ENCODE measurements at regions not wholly inside any gene's neighbourhood (a gene's known extent, or its start where the extent isn't known, plus 50 kb on each side); places are given as distances from the start of the nearest gene placed in this dataset.
"Not testable (repeated sequence)": the region's sequence is repeated elsewhere in the genome, so short reads cannot be mapped to it uniquely, and the experiment has no call there.

GRCh38 chr6:68134796-68135195, 500.3 kb upstream of the ADGRB3 start:
- no peaks in the 10 kb centered on the region for H3K27me3 ChIP-seq (ENCODE audit: low read length)

GRCh38 chr6:68128211-68128610, 506.9 kb upstream of the ADGRB3 start:
- Histone ChIP-seq H4K20me1 (ENCODE audit: insufficient read depth, low read depth, low read length) (no peaks in the 10 kb centered on the region), H3K27me3 (ENCODE audit: low read length) (no peaks in the 10 kb centered on the region), H3K9me3 (ENCODE audit: low read length) (peaks cover 3% of the 10 kb centered on the region; the same call in 1 of the 2 replicates), H3K4me1 (ENCODE audit: low read length) (peaks cover 24% of the 10 kb centered on the region), H3K9ac (ENCODE audit: low read length) (0 out of 2 replicates have a peak overlapping the region, but pooled peaks have one; percentile 47), H2AFZ (ENCODE audit: low read length) (peak overlapping the region; percentile 94), H3K4me3 (ENCODE audit: low read length) (peak overlapping the region; percentile 33), H3K9me2 (replicated peaks; ENCODE audit: insufficient read depth, low read length) (no peaks in the 10 kb centered on the region), H3K79me2 (ENCODE audit: low read length) (no peaks in the 10 kb centered on the region), H3K27ac (ENCODE audit: low read length) (peak overlapping the region; percentile 76), H3K4me2 (ENCODE audit: low read depth, low read length, poor library complexity, severe bottlenecking) (peak overlapping the region; percentile 58), H3K36me3 (ENCODE audit: insufficient read depth, low read length) (no peaks in the 10 kb centered on the region)
- DNase-seq: no peak

More at GRCh38 chr6:68134796-68135195, 500.3 kb upstream of the ADGRB3 start:
- Histone ChIP-seq H3K4me3 (ENCODE audit: low read length) (no peak overlapping the region), H3K4me1 (ENCODE audit: low read length) (no peaks in the 10 kb centered on the region), H3K9ac (ENCODE audit: low read length) (no peak overlapping the region), H2AFZ (ENCODE audit: low read length) (peak overlapping the region; percentile 64; the same call in 1 of the 2 replicates), H3K79me2 (ENCODE audit: low read length) (no peaks in the 10 kb centered on the region), H3K9me3 (ENCODE audit: low read length) (no peaks in the 10 kb centered on the region), H3K9me2 (replicated peaks; ENCODE audit: insufficient read depth, low read length) (no peaks in the 10 kb centered on the region), H3K27ac (ENCODE audit: low read length) (no peak overlapping the region), H4K20me1 (ENCODE audit: insufficient read depth, low read depth, low read length) (no peaks in the 10 kb centered on the region), H3K4me2 (ENCODE audit: low read depth, low read length, poor library complexity, severe bottlenecking) (no peak overlapping the region), H3K36me3 (ENCODE audit: insufficient read depth, low read length) (no peaks in the 10 kb centered on the region)
- DNase-seq: no peak

GRCh38 chr6:68127074-68127473, 508.0 kb upstream of the ADGRB3 start:
- Histone ChIP-seq H3K36me3 (ENCODE audit: insufficient read depth, low read length) (no peaks in the 10 kb centered on the region), H3K4me3 (ENCODE audit: low read length) (peak overlapping the region; percentile 33), H4K20me1 (ENCODE audit: insufficient read depth, low read depth, low read length) (no peaks in the 10 kb centered on the region), H3K4me1 (ENCODE audit: low read length) (peaks cover 24% of the 10 kb centered on the region), H3K9me3 (ENCODE audit: low read length) (peaks cover 5% of the 10 kb centered on the region), H3K9ac (ENCODE audit: low read length) (peak overlapping the region; percentile 47), H3K9me2 (replicated peaks; ENCODE audit: insufficient read depth, low read length) (no peaks in the 10 kb centered on the region), H2AFZ (ENCODE audit: low read length) (peak overlapping the region; percentile 94), H3K27me3 (ENCODE audit: low read length) (no peaks in the 10 kb centered on the region), H3K27ac (ENCODE audit: low read length) (peak overlapping the region; percentile 76), H3K4me2 (ENCODE audit: low read depth, low read length, poor library complexity, severe bottlenecking) (peak overlapping the region; percentile 58), H3K79me2 (ENCODE audit: low read length) (no peaks in the 10 kb centered on the region)
- peak; percentile 42 for DNase-seq

GRCh38 chr6:68126089-68126749, 508.9 kb upstream of the ADGRB3 start:
- Histone ChIP-seq H3K4me1 (ENCODE audit: low read length) (peaks cover 24% of the 10 kb centered on the region), H3K4me3 (ENCODE audit: low read length) (no peak overlapping the region), H3K9ac (ENCODE audit: low read length) (0 out of 2 replicates have a peak overlapping the region, but pooled peaks have one; percentile 47), H3K79me2 (ENCODE audit: low read length) (no peaks in the 10 kb centered on the region), H3K9me3 (ENCODE audit: low read length) (peaks cover 9% of the 10 kb centered on the region), H4K20me1 (ENCODE audit: insufficient read depth, low read depth, low read length) (no peaks in the 10 kb centered on the region), H3K4me2 (ENCODE audit: low read depth, low read length, poor library complexity, severe bottlenecking) (peak overlapping the region; percentile 58), H3K27ac (ENCODE audit: low read length) (peak overlapping the region; percentile 76), H2AFZ (ENCODE audit: low read length) (peak overlapping the region; percentile 94), H3K36me3 (ENCODE audit: insufficient read depth, low read length) (no peaks in the 10 kb centered on the region), H3K27me3 (ENCODE audit: low read length) (no peaks in the 10 kb centered on the region), H3K9me2 (replicated peaks; ENCODE audit: insufficient read depth, low read length) (no peaks in the 10 kb centered on the region)
- peak; percentile 41 for DNase-seq

DNA sequence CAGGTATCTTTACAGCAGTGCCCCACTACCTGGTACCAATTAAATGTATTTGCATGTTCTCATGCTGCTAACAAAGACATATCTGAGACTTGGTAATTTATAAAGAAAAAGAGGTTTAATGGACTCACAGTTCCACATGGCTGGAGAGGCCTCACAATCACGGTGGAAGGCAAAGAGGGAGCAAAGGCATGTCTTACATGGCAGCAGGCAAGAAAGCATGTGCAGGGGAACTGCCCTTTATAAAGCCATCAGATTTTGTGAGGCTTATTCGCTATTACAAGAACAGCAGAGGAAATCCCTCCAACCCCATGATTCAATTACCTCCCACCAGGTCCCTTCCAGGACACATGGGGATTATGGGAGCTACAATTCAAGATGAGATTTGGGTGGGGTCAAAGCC, 512.1 kb upstream of the ADGRB3 start:
- not testable (repeated sequence) for H3K27ac ChIP-seq (ENCODE audit: low read length); H3K79me2 ChIP-seq (ENCODE audit: low read length); H4K20me1 ChIP-seq (ENCODE audit: insufficient read depth, low read depth, low read length); H3K9ac ChIP-seq (ENCODE audit: low read length); H3K4me2 ChIP-seq (ENCODE audit: low read depth, low read length, poor library complexity, severe bottlenecking); H3K4me3 ChIP-seq (ENCODE audit: low read length); H3K9me2 ChIP-seq (replicated peaks; ENCODE audit: insufficient read depth, low read length); DNase-seq; H3K27me3 ChIP-seq (ENCODE audit: low read length); H3K36me3 ChIP-seq (ENCODE audit: insufficient read depth, low read length); H3K9me3 ChIP-seq (ENCODE audit: low read length)
- Histone ChIP-seq H3K4me1 (ENCODE audit: low read length) (peaks cover 17% of the 10 kb centered on the region), H2AFZ (ENCODE audit: low read length) (peak overlapping the region; percentile 60; the same call in 1 of the 2 replicates)

DNA sequence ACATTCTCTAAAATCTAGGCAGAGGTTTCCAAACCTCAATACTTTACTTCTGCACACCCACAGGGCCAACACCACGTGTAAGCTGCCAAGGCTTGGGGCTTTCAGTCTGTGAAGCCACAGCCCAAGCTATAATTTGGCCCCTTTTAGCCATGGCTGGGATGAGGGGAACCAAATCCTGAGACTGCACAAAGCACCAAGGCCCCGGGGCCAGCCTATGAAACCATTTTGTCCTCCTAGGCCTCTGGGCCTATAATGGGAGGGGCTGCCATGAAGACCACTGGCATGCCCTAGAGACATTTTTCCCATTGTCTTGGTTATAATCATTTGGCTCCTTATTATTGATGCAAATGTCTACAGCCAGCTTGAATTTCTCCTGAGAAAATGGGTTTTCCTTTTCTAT, 513.0 kb upstream of the ADGRB3 start:
- no peak for DNase-seq
- Histone ChIP-seq H3K27me3 (ENCODE audit: low read length) (no peaks in the 10 kb centered on the region), H2AFZ (ENCODE audit: low read length) (no peak overlapping the region), H3K79me2 (ENCODE audit: low read length) (no peaks in the 10 kb centered on the region), H4K20me1 (ENCODE audit: insufficient read depth, low read depth, low read length) (no peaks in the 10 kb centered on the region), H3K36me3 (ENCODE audit: insufficient read depth, low read length) (no peaks in the 10 kb centered on the region), H3K4me3 (ENCODE audit: low read length) (no peak overlapping the region), H3K9ac (ENCODE audit: low read length) (no peak overlapping the region), H3K9me2 (replicated peaks; ENCODE audit: insufficient read depth, low read length) (no peaks in the 10 kb centered on the region), H3K4me2 (ENCODE audit: low read depth, low read length, poor library complexity, severe bottlenecking) (no peak overlapping the region), H3K4me1 (ENCODE audit: low read length) (peaks cover 8% of the 10 kb centered on the region), H3K27ac (ENCODE audit: low read length) (no peak overlapping the region), H3K9me3 (ENCODE audit: low read length) (peaks cover 9% of the 10 kb centered on the region)

- H3K36me3 ChIP-seq (ENCODE audit: insufficient read depth, low read length); H3K79me2 ChIP-seq (ENCODE audit: low read length); H3K27me3 ChIP-seq (ENCODE audit: low read length); H3K9me3 ChIP-seq (ENCODE audit: low read length); DNase-seq; H3K9ac ChIP-seq (ENCODE audit: low read length); H3K4me3 ChIP-seq (ENCODE audit: low read length); H3K9me2 ChIP-seq (replicated peaks; ENCODE audit: insufficient read depth, low read length); H4K20me1 ChIP-seq (ENCODE audit: insufficient read depth, low read depth, low read length); H3K4me2 ChIP-seq (ENCODE audit: low read depth, low read length, poor library complexity, severe bottlenecking); H3K4me1 ChIP-seq (ENCODE audit: low read length); H3K27ac ChIP-seq (ENCODE audit: low read length); H2AFZ ChIP-seq (ENCODE audit: low read length): not testable (repeated sequence)
Measured at GRCh38 chr6:68120954-68121353, 514.1 kb upstream of the ADGRB3 start.

GRCh38 chr6:68114463-68115047, 520.5 kb upstream of the ADGRB3 start:
- Histone ChIP-seq H3K9me3 (ENCODE audit: low read length) (no peaks in the 10 kb centered on the region), H3K27me3 (ENCODE audit: low read length) (no peaks in the 10 kb centered on the region), H3K4me2 (ENCODE audit: low read depth, low read length, poor library complexity, severe bottlenecking) (no peak overlapping the region), H3K79me2 (ENCODE audit: low read length) (no peaks in the 10 kb centered on the region), H3K9ac (ENCODE audit: low read length) (no peak overlapping the region), H3K36me3 (ENCODE audit: insufficient read depth, low read length) (no peaks in the 10 kb centered on the region), H4K20me1 (ENCODE audit: insufficient read depth, low read depth, low read length) (no peaks in the 10 kb centered on the region), H3K4me3 (ENCODE audit: low read length) (no peak overlapping the region), H2AFZ (ENCODE audit: low read length) (peak overlapping the region; percentile 17), H3K27ac (ENCODE audit: low read length) (no peak overlapping the region), H3K9me2 (replicated peaks; ENCODE audit: insufficient read depth, low read length) (no peaks in the 10 kb centered on the region), H3K4me1 (ENCODE audit: low read length) (no peaks in the 10 kb centered on the region)
- no peak for DNase-seq

Measured in Karpas-422 (cell line).